Peyer's patch (tissue), 4 donors: ENCODE measurements at regions not wholly inside any gene's neighbourhood (a gene's known extent, or its start where the extent isn't known, plus 50 kb on each side); places are given as distances from the start of the nearest gene placed in this dataset.

Experiments
- DNase-seq, 3 donors: peaks; one replicate each; pipeline ENCODE4 v3.0.0-alpha.2; 2017 to 2019
- H3K27ac ChIP-seq, 4 donors: fragments of 200-600 bp; sonication (generic); one replicate each; pipeline ENCODE4 v1.5.1; 2016 to 2019
- H3K27me3 ChIP-seq, 2 donors: fragments of 200-600 bp; sonication (generic); one replicate each; pipeline ENCODE4 v1.5.1; 2019
- H3K36me3 ChIP-seq, 3 donors: fragments of 200-600 bp; sonication (generic); one replicate each; pipeline ENCODE4 v1.5.1; 2016 to 2019
- H3K4me1 ChIP-seq, 4 donors: fragments of 200-600 bp; sonication (generic); one replicate each; pipeline ENCODE4 v1.5.1; 2016 to 2019
- H3K4me3 ChIP-seq, 4 donors: fragments of 200-600 bp; sonication (generic); 1 replicate in 3 of 4; 2 replicates in 1 of 4; pipeline ENCODE4 v1.5.1; 2016 to 2019; ENCODE audit warnings: mild to moderate bottlenecking in 1 of 4
- H3K9me3 ChIP-seq, 4 donors: fragments of 200-600 bp; sonication (generic); one replicate each; pipeline ENCODE4 v1.5.1; 2016 to 2019; ENCODE audit warnings: mild to moderate bottlenecking in 1 of 4
- CTCF ChIP-seq, 6 experiments: fragments of 450-650 bp in 4 of 6; fragments of 200-600 bp in 2 of 6; sonication (generic) in 1 of 6; IDR thresholded peaks; one replicate each; pipeline ENCODE4 v1.5.1; 2017 to 2019; ENCODE audit warnings: antibody characterized with exemption in 6 of 6, mild to moderate bottlenecking in 3 of 6, moderate library complexity in 1 of 6
- POLR2A ChIP-seq, 2 donors: fragments of 450-650 bp; IDR thresholded peaks; one replicate each; pipeline ENCODE4 v1.5.1; 2017; ENCODE audit warnings: antibody characterized with exemption in 2 of 2, mild to moderate bottlenecking in 2 of 2, moderate library complexity in 2 of 2

- no peaks in the 10 kb centered on the region for H3K36me3 ChIP-seq
- TF ChIP-seq POLR2A (IDR thresholded peaks at IDR 0.05) (no peak), CTCF (IDR thresholded peaks at IDR 0.05) (no peak)
These were observed 270.3 kb upstream of the ECI2 start for GRCh38 chr6:4405621-4406212.

GRCh38 chr6:4404415-4404814, 269.0 kb upstream of the ECI2 start:
- Histone ChIP-seq H3K27me3 (no peaks in the 10 kb centered on the region), H3K9me3 (no peaks in the 10 kb centered on the region), H3K4me3 (no peak overlapping the region), H3K4me1 (peaks cover 0 to 14% (median 0%) of the 10 kb centered on the region in 4 donors), H3K36me3 (no peaks in the 10 kb centered on the region), H3K27ac (no peak overlapping the region)
- DNase-seq, result no peak
- TF ChIP-seq POLR2A (IDR thresholded peaks at IDR 0.05) (no peak), CTCF (IDR thresholded peaks at IDR 0.05) (no peak)

More at GRCh38 chr6:4405621-4406212, 270.3 kb upstream of the ECI2 start:
- no peak overlapping the region for H3K27ac ChIP-seq
- peaks cover 0 to 14% (median 0%) of the 10 kb centered on the region in 4 donors for H3K4me1 ChIP-seq
- no peaks in the 10 kb centered on the region for H3K27me3 ChIP-seq
- no peak for DNase-seq
- H3K9me3 ChIP-seq, result no peaks in the 10 kb centered on the region
- H3K4me3 ChIP-seq, result no peak overlapping the region

DNA sequence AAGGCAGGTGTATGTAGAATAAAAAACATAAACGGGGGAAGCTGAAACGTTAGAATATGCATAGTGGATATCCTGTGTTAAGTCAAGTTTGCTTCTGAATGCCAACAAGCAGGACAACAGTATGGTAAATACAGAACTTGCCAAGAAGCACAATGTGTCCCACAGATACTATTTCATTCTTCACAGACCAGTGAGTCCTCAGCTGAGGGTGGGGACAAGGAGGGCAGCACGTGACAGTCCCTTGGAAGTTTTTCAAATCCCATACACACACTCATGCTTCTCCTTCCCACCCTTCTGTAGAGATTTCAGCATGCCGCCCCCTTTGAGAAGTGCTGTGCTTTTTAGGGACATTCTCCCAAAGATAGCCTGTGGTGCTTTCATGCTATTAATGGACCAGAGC, 268.5 kb upstream of the ECI2 start:
- H3K4me1 ChIP-seq, result peaks cover 0 to 14% (median 0%) of the 10 kb centered on the region in 4 donors
- no peak overlapping the region for H3K27ac ChIP-seq
- no peaks in the 10 kb centered on the region for H3K9me3 ChIP-seq
- H3K4me3 ChIP-seq, result no peak overlapping the region
- H3K27me3 ChIP-seq, result no peaks in the 10 kb centered on the region
- DNase-seq, result no peak
- TF ChIP-seq CTCF (IDR thresholded peaks at IDR 0.05), result no peak
- TF ChIP-seq POLR2A (IDR thresholded peaks at IDR 0.05), result no peak
- no peaks in the 10 kb centered on the region for H3K36me3 ChIP-seq

DNA sequence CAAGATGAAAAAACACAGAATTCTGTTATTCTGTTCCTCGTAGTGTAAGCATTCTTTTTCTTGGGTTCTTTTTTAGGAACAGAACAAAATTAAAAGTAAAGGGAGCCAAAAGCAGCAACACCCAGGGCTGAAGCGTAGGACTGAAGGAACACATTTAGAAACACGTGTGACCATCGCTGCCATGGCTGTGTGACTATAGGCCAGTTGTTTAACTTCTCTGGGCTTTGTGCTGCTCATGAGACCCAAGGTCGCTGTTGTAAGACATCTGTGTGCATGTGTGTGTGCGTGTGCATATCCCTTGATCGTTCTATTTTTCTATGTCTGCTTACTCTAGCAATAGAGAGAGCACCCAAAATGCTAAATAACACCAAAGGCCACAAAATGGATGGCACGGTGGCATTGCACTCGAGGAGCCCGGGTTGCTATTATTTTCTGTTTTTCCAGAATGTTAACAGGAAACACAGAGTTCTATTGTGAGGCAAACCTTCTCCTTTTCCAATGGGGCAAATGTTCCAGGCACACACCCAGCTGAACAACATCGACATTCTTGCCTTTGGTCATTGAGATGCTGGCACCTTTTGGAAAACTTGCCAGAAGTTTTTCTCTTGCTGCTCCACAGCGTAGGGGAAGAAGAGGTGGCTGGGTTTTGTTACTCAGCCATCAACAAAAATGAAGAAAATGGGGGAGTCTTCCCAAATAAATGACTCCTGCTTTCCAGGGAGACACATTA, 267.8 kb upstream of the ECI2 start:
- no peak overlapping the region for H3K4me3 ChIP-seq
- TF ChIP-seq POLR2A (IDR thresholded peaks at IDR 0.05), result no peak
- no peak for TF ChIP-seq CTCF (IDR thresholded peaks at IDR 0.05)
- no peaks in the 10 kb centered on the region for H3K9me3 ChIP-seq
- DNase-seq, result no peak
- no peaks in the 10 kb centered on the region for H3K27me3 ChIP-seq
- no peaks in the 10 kb centered on the region for H3K36me3 ChIP-seq
- peaks cover 0 to 14% (median 0%) of the 10 kb centered on the region in 4 donors for H3K4me1 ChIP-seq
- no peak overlapping the region for H3K27ac ChIP-seq

GRCh38 chr6:4402477-4402976, 267.2 kb upstream of the ECI2 start:
- no peak for DNase-seq
- H3K4me1 ChIP-seq, result peaks cover 0 to 14% (median 0%) of the 10 kb centered on the region in 4 donors

More at GRCh38 chr6:4402477-4402976, 267.2 kb upstream of the ECI2 start:
- Histone ChIP-seq H3K4me3 (no peak overlapping the region), H3K27me3 (no peaks in the 10 kb centered on the region), H3K36me3 (no peaks in the 10 kb centered on the region), H3K27ac (peak overlapping the region in 1 of 4 donors; percentile 35), H3K9me3 (no peaks in the 10 kb centered on the region)
- TF ChIP-seq CTCF (IDR thresholded peaks at IDR 0.05) (no peak), POLR2A (IDR thresholded peaks at IDR 0.05) (no peak)
